Tibial artery (tissue), 4 donors: ENCODE measurements at regions not wholly inside any gene's neighbourhood (a gene's known extent, or its start where the extent isn't known, plus 50 kb on each side); places are given as distances from the start of the nearest gene placed in this dataset.

Source experiments
- DNase-seq, 2 donors: peaks; one replicate each; pipeline ENCODE4 v3.0.0-alpha.2; 2019
- H3K27ac ChIP-seq, 2 donors: fragments of 200-600 bp; sonication (generic) in 1 of 2; 1 replicate in 1 of 2; 2 replicates in 1 of 2; pipeline ENCODE4 v1.5.1; 2018 to 2019; ENCODE audit warnings: mild to moderate bottlenecking in 1 of 2
- H3K27me3 ChIP-seq, 2 donors: fragments of 200-600 bp; sonication (generic) in 1 of 2; one replicate each; pipeline versions ENCODE4 v1.5.1 to v1.6.0; 2016 to 2019
- H3K36me3 ChIP-seq, 3 donors: fragments of 200-600 bp; sonication (generic) in 2 of 3; one replicate each; pipeline ENCODE4 v1.5.1; 2016 to 2019; ENCODE audit warnings: mild to moderate bottlenecking in 2 of 3
- H3K4me1 ChIP-seq, 4 donors: fragments of 200-600 bp; sonication (generic) in 2 of 4; 1 replicate in 3 of 4; 2 replicates in 1 of 4; pipeline ENCODE4 v1.5.1; 2016 to 2019
- H3K4me3 ChIP-seq, 2 donors: fragments of 200-600 bp; sonication (generic) in 1 of 2; 1 replicate in 1 of 2; 2 replicates in 1 of 2; pipeline ENCODE4 v1.5.1; 2018 to 2019; ENCODE audit warnings: mild to moderate bottlenecking in 2 of 2
- H3K9me3 ChIP-seq, 3 donors: fragments of 200-600 bp; sonication (generic) in 1 of 3; one replicate each; pipeline ENCODE4 v1.5.1; 2016 to 2019
- intact Hi-C: fragments of 100-400 bp; cut with DNase I; formaldehyde crosslinking; loops from one replicate; pipeline ENCODE4 v1.15.0; 2023; ENCODE audit warnings: low total_unique reads
- TF ChIP-seq, protein P1 (sequence below), 2 experiments: fragments of 200-600 bp in 1 of 2; fragments of 450-650 bp in 1 of 2; IDR thresholded peaks; one replicate each; pipeline ENCODE4 v1.5.1; 2017 to 2019; ENCODE audit warnings: antibody characterized with exemption in 2 of 2, mild to moderate bottlenecking in 1 of 2, moderate library complexity in 1 of 2

DNA sequence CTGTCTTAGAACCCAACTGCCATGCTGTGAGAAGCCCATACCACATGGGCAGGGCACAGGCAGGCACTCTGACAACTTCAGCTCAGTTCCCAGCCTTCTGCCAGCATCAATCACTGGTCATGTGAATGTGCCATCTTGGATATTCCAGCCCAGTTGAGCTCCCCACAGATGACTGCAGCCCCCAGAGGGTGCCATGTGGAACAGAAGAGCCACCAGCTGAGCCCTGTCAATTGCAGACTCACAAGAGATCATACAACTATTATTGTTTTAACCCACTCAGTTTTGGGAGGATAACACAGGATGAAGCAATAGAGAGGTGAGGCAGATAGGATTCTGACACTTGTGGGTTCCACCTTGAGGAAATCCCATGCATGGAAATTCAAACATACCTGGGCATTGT lies 78.4 kb upstream of the ZBTB40 start:
- DNase-seq: no peak
- no peaks in the 10 kb centered on the region for H3K36me3 ChIP-seq
- no peak overlapping the region for H3K27ac ChIP-seq
- H3K9me3 ChIP-seq: peaks cover 0 to 8% (median 0%) of the 10 kb centered on the region in 3 donors
- H3K27me3 ChIP-seq: peaks cover 0 to 60% of the 10 kb centered on the region in 2 donors
- H3K4me1 ChIP-seq: no peaks in the 10 kb centered on the region
- intact Hi-C loops: no loop called here
- TF ChIP-seq, protein P1, sequence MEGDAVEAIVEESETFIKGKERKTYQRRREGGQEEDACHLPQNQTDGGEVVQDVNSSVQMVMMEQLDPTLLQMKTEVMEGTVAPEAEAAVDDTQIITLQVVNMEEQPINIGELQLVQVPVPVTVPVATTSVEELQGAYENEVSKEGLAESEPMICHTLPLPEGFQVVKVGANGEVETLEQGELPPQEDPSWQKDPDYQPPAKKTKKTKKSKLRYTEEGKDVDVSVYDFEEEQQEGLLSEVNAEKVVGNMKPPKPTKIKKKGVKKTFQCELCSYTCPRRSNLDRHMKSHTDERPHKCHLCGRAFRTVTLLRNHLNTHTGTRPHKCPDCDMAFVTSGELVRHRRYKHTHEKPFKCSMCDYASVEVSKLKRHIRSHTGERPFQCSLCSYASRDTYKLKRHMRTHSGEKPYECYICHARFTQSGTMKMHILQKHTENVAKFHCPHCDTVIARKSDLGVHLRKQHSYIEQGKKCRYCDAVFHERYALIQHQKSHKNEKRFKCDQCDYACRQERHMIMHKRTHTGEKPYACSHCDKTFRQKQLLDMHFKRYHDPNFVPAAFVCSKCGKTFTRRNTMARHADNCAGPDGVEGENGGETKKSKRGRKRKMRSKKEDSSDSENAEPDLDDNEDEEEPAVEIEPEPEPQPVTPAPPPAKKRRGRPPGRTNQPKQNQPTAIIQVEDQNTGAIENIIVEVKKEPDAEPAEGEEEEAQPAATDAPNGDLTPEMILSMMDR (IDR thresholded peaks at IDR 0.05): no peak
- H3K4me3 ChIP-seq: no peak overlapping the region

DNA sequence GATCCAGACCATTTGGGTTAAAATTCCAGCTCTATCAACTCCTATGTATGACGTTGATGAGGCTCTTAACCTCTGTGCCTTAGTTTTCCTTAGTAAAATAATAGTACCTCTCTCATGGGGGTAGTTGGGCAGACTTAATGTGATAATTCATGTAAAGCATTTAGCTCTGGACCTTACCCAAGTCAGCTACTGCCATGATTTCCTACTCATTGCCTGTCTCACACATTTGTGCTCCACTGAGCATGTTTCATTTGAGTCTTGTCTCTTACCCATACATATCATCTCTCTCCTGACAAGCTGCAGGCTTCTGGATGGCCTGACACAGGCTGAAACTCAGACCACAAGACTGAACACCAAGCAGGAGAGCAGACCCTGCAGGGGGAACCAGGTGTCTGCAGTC lies 77.7 kb upstream of the ZBTB40 start:
- peaks cover 0 to 8% (median 0%) of the 10 kb centered on the region in 3 donors for H3K9me3 ChIP-seq
- TF ChIP-seq, protein P1 (IDR thresholded peaks at IDR 0.05): no peak
- no peak overlapping the region for H3K4me3 ChIP-seq
- H3K36me3 ChIP-seq: no peaks in the 10 kb centered on the region
- H3K27ac ChIP-seq: no peak overlapping the region
- intact Hi-C loops: no loop called here
- no peak for DNase-seq
- H3K4me1 ChIP-seq: no peaks in the 10 kb centered on the region
- H3K27me3 ChIP-seq: peaks cover 0 to 66% of the 10 kb centered on the region in 2 donors

DNA sequence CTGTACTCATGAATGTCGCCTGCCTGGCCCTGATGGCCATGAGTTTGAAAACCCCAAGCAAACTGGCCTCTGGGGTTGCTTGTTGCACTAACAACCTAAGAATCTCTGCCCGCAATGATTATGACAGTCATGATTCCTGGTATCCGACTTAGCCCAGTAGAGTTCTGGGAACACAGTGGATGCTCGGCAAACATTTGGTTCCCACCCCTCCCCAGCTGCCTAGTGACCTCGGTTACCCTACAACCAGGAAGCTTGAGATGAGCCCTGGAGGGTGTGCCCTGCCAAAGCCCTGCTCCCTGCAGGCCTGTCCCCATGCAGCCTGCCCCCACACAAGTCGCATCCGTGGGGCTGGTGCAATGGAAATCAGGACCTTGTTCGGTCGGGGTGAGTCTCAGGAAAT lies 76.0 kb upstream of the ZBTB40 start:
- no peak for DNase-seq
- Histone ChIP-seq H3K4me1 (no peaks in the 10 kb centered on the region), H3K4me3 (no peak overlapping the region), H3K36me3 (no peaks in the 10 kb centered on the region), H3K27me3 (peaks cover 0 to 67% of the 10 kb centered on the region in 2 donors), H3K27ac (no peak overlapping the region), H3K9me3 (peaks cover 0 to 8% (median 0%) of the 10 kb centered on the region in 3 donors)
- intact Hi-C loops: no loop called here
- TF ChIP-seq, protein P1 (IDR thresholded peaks at IDR 0.05): no peak

DNA sequence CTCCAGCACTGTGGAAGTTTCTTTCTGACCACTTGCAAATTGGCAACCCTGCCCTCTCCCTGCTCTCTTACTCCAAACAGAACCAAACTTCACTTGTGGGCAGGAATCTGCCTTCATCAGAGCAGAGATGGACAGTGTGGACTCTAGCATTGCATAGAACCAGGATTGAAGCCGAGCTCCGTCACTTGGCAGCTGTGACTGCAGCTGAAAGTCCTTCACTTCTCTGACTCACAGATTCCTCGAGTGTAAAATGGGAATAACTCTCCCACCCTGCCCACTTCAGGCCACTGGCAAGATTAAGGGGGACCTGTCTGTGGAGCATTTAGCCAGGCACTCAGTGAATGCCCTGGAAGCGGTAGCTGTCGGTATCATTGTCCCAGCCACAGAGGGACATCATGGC lies 75.7 kb upstream of the ZBTB40 start:
- intact Hi-C loops: no loop called here
- H3K9me3 ChIP-seq: peaks cover 0 to 8% (median 0%) of the 10 kb centered on the region in 3 donors
- no peak for DNase-seq
- H3K4me3 ChIP-seq: no peak overlapping the region
- H3K27ac ChIP-seq: no peak overlapping the region
- H3K4me1 ChIP-seq: no peaks in the 10 kb centered on the region
- peaks cover 0 to 67% of the 10 kb centered on the region in 2 donors for H3K27me3 ChIP-seq
- H3K36me3 ChIP-seq: no peaks in the 10 kb centered on the region
- TF ChIP-seq, protein P1 (IDR thresholded peaks at IDR 0.05): no peak

DNA sequence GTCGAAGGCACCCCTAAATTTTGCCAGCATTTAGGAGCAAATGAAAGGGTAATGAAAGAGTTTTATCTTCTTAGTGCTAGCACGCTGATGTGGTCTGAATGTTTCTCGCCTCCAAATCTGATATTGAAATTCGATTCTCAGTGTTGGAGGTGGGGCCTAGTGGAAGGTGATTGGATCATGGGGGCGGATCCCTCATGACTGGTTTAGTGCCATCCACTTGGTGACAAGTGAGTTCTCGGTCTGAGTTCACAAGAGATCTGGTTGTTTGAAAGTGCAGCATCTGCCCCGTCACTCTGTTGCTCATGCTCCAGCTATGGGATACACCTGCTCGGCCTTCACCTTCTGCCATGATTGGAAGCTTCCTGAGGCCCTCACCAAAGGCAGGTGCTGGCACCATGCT lies 75.1 kb upstream of the ZBTB40 start:
- Histone ChIP-seq H3K4me3 (no peak overlapping the region), H3K4me1 (no peaks in the 10 kb centered on the region), H3K9me3 (peaks cover 0 to 8% (median 0%) of the 10 kb centered on the region in 3 donors), H3K36me3 (no peaks in the 10 kb centered on the region), H3K27me3 (peaks cover 0 to 64% of the 10 kb centered on the region in 2 donors), H3K27ac (no peak overlapping the region)
- intact Hi-C loops: no loop called here
- TF ChIP-seq, protein P1 (IDR thresholded peaks at IDR 0.05): no peak
- DNase-seq: no peak

DNA sequence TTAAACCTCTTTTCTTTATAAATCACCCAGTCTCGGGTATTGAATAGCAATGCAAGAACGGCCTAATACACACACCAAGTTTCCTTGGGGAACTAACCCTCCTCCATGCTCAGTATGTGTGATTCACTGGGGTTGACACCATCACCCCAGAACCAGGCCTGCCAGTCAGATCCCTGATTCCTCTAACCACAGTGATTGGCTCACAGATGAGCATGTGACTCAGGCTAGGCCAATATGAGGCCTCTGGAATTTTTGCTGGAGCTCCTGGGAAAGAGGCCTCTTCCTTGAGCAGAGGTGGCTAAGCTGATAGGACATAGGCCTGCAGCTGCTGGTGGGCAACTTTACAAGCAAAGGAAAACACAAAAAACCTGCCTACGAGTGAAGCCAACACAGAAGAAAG lies 74.7 kb upstream of the ZBTB40 start:
- Histone ChIP-seq H3K9me3 (peaks cover 0 to 8% (median 0%) of the 10 kb centered on the region in 3 donors), H3K36me3 (no peaks in the 10 kb centered on the region), H3K4me1 (no peaks in the 10 kb centered on the region), H3K27me3 (peaks cover 0 to 61% of the 10 kb centered on the region in 2 donors), H3K27ac (no peak overlapping the region), H3K4me3 (no peak overlapping the region)
- intact Hi-C loops: no loop called here
- TF ChIP-seq, protein P1 (IDR thresholded peaks at IDR 0.05): no peak
- no peak for DNase-seq
